Glutamatergic neuron (in vitro differentiated cells): ENCODE measurements at regions not wholly inside any gene's neighbourhood (a gene's known extent, or its start where the extent isn't known, plus 50 kb on each side); places are given as distances from the start of the nearest gene placed in this dataset.
"Not testable (repeated sequence)": the region's sequence is repeated elsewhere in the genome, so short reads cannot be mapped to it uniquely, and the experiment has no call there.

Source experiments
- DNase-seq: peaks from one replicate; pipeline ENCODE4 v3.0.0; 2022
- H3K27ac Mint-ChIP-seq: one replicate; pipeline ENCODE4 v1.8.0; 2020; ENCODE audit warnings: mild to moderate bottlenecking, mixed read lengths, inconsistent platforms; ENCODE audit not compliant: unreplicated experiment
- H3K27me3 Mint-ChIP-seq: one replicate; pipeline ENCODE4 v1.8.0; 2020; ENCODE audit warnings: mild to moderate bottlenecking, moderate library complexity, mixed read lengths, inconsistent platforms; ENCODE audit not compliant: unreplicated experiment
- H3K36me3 Mint-ChIP-seq: one replicate; pipeline ENCODE4 v1.8.0; 2020; ENCODE audit warnings: mild to moderate bottlenecking, mixed read lengths, inconsistent platforms; ENCODE audit not compliant: unreplicated experiment
- H3K4me1 Mint-ChIP-seq: one replicate; pipeline ENCODE4 v1.8.0; 2020; ENCODE audit warnings: mild to moderate bottlenecking, low read depth, mixed read lengths, inconsistent platforms; ENCODE audit not compliant: unreplicated experiment
- H3K4me3 Mint-ChIP-seq: one replicate; pipeline ENCODE4 v1.8.0; 2020; ENCODE audit warnings: mild to moderate bottlenecking, mixed read lengths, inconsistent platforms; ENCODE audit not compliant: unreplicated experiment
- H3K9me3 Mint-ChIP-seq: one replicate; pipeline ENCODE4 v1.8.0; 2020; ENCODE audit warnings: mild to moderate bottlenecking, moderate library complexity, mixed read lengths, inconsistent platforms; ENCODE audit not compliant: unreplicated experiment
- TF ChIP-seq, protein P1 (sequence below): fragments of 200-600 bp; sonication (generic); IDR thresholded peaks from one replicate; pipeline ENCODE4 v1.5.0; 2021; ENCODE audit not compliant: partially characterized antibody, unreplicated experiment

DNA sequence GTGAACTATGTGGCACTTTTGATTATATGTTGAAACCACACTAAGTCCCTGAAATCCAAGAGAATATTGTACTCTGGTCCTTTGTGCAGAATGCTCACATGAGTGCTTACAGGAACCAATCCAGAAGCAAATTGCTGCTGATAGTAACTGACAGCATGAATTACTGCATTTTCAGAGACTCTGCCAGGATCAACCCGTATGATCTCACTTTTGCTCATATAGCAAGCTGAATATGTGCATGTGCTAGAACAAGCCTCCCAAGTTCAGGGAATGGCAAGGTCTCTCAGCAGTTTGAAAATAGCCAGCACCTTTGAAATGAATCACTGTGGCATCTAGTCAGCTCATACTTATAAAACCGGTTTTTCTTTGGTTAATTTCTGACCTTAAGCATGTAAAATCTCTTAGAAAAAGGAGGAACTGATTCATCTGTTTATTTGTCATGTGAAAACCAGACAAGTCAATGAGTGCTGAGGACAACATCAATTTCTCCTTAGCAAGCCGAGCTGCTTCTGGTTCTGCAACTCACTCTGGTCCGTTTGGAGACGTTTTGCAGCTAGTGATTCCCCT is 215.7 kb upstream of the ELL2 start:
- Mint-ChIP-seq H3K27me3 (no peaks in the 10 kb centered on the region), H3K36me3 (no peaks in the 10 kb centered on the region), H3K4me3 (no peak overlapping the region), H3K9me3 (no peaks in the 10 kb centered on the region), H3K27ac (no peak overlapping the region), H3K4me1 (no peaks in the 10 kb centered on the region)
- no peak for DNase-seq
- TF ChIP-seq, protein P1, sequence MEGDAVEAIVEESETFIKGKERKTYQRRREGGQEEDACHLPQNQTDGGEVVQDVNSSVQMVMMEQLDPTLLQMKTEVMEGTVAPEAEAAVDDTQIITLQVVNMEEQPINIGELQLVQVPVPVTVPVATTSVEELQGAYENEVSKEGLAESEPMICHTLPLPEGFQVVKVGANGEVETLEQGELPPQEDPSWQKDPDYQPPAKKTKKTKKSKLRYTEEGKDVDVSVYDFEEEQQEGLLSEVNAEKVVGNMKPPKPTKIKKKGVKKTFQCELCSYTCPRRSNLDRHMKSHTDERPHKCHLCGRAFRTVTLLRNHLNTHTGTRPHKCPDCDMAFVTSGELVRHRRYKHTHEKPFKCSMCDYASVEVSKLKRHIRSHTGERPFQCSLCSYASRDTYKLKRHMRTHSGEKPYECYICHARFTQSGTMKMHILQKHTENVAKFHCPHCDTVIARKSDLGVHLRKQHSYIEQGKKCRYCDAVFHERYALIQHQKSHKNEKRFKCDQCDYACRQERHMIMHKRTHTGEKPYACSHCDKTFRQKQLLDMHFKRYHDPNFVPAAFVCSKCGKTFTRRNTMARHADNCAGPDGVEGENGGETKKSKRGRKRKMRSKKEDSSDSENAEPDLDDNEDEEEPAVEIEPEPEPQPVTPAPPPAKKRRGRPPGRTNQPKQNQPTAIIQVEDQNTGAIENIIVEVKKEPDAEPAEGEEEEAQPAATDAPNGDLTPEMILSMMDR: no peak

DNA sequence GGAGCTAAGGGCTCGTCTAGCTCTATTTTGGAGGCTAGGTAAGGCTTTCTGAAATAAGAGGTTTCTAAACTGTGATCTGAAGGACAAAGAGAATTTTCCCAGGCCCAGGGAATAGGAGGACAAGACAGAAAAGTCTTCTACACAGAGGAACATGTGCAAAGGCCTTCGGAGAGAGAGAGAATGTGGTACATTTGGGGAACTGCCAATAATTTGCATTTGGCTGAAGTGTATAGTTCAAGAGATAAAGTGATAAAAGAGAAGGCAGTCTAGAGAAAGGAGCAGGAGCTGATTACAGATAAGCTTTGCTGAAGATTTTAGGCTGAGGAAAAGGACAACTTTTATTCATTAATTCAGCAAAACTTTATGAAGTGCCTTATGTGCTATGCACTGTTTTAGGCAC is 214.4 kb upstream of the ELL2 start:
- Mint-ChIP-seq H3K27me3 (no peaks in the 10 kb centered on the region), H3K36me3 (no peaks in the 10 kb centered on the region), H3K27ac (no peak overlapping the region), H3K9me3 (no peaks in the 10 kb centered on the region), H3K4me1 (no peaks in the 10 kb centered on the region), H3K4me3 (no peak overlapping the region)
- DNase-seq: no peak
- TF ChIP-seq, protein P1: no peak

DNA sequence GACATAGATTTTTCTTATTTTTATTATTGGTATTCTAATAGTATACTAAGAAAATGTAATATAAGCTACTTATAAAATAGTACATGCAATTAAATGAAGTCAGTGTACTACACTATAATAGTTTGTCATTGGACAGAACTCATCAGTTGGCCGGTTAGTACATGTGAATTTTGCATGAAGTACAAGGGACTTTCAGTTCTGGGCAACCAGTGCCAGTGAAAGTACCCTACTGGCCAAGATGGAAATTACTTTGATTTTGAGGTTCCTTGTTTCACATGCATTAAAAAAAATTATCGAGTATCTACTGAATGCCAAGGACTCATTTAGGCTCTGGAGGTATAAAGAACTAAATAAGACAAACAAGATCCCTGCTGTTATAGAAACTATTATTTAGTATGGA is 213.4 kb upstream of the ELL2 start:
- TF ChIP-seq, protein P1: peak; percentile 68
- H3K27ac Mint-ChIP-seq: no peak overlapping the region
- H3K36me3 Mint-ChIP-seq: no peaks in the 10 kb centered on the region
- H3K4me3 Mint-ChIP-seq: no peak overlapping the region
- no peak for DNase-seq
- peaks cover 2% of the 10 kb centered on the region for H3K9me3 Mint-ChIP-seq
- H3K4me1 Mint-ChIP-seq: no peaks in the 10 kb centered on the region
- H3K27me3 Mint-ChIP-seq: no peaks in the 10 kb centered on the region

DNA sequence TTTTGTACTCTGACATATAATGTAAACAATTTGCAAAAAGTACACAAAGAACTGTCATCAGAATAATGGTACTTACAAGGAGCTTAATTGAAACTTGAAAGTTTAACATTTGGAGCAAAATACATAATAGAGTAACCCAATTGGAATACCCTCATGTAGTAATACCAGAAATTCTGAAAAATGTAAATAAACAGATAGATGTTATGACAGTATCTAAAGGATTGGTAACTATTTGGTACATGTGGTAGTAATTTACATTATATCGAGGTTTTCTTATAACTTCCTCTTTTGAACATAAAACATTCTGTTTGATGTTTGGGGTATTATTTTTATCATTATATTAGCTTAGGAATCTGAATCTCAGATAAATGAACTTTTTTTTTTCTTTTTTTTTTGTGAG is 211.7 kb upstream of the ELL2 start:
- TF ChIP-seq, protein P1: no peak
- no peak overlapping the region for H3K4me3 Mint-ChIP-seq
- no peaks in the 10 kb centered on the region for H3K36me3 Mint-ChIP-seq
- H3K27me3 Mint-ChIP-seq: no peaks in the 10 kb centered on the region
- no peak for DNase-seq
- peaks cover 2% of the 10 kb centered on the region for H3K9me3 Mint-ChIP-seq
- no peak overlapping the region for H3K27ac Mint-ChIP-seq
- H3K4me1 Mint-ChIP-seq: no peaks in the 10 kb centered on the region

DNA sequence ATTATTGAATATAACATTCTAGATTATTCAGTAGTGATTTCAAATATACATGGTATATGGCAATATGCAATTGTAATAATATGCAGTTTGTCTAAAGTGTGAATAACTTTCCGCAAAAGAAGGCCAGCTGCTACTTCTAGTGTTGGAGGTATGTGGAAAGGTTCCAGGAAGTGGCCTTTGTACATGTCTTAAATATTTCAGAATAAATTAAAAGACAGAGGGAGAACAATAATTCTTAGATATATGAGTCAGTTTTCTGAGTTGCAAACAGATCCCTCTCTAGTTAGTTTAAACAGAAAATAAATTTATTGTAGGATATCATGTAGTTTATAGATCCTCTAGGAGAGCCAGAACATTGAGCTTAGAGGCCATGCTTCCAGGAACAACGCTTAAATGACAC is 210.8 kb upstream of the ELL2 start:
- Mint-ChIP-seq H3K27ac (no peak overlapping the region), H3K4me3 (no peak overlapping the region), H3K4me1 (no peaks in the 10 kb centered on the region), H3K27me3 (no peaks in the 10 kb centered on the region), H3K9me3 (peaks cover 2% of the 10 kb centered on the region), H3K36me3 (no peaks in the 10 kb centered on the region)
- no peak for DNase-seq
- TF ChIP-seq, protein P1: no peak

DNA sequence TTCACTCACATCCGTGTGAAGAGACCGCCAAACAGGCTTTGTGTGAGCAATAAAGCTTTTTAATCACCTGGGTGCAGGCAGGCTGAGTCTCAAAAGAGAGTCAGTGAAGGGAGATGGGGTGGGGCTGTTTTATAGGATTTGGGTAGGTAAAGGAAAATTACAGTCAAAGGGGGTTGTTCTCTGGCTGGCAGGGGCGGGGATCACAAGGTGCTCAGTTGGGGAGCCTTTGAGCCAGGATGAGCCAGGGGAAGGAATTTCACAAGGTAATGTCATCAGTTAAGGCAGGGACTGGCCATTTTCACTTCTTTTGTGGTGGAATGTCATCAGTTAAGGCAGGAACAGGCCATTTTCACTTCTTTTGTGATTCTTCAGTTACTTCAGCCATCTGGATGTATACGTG is 210.3 kb upstream of the ELL2 start:
- not testable (repeated sequence) for H3K27ac Mint-ChIP-seq, H3K9me3 Mint-ChIP-seq, H3K4me1 Mint-ChIP-seq, H3K27me3 Mint-ChIP-seq, H3K36me3 Mint-ChIP-seq, H3K4me3 Mint-ChIP-seq, DNase-seq

DNA sequence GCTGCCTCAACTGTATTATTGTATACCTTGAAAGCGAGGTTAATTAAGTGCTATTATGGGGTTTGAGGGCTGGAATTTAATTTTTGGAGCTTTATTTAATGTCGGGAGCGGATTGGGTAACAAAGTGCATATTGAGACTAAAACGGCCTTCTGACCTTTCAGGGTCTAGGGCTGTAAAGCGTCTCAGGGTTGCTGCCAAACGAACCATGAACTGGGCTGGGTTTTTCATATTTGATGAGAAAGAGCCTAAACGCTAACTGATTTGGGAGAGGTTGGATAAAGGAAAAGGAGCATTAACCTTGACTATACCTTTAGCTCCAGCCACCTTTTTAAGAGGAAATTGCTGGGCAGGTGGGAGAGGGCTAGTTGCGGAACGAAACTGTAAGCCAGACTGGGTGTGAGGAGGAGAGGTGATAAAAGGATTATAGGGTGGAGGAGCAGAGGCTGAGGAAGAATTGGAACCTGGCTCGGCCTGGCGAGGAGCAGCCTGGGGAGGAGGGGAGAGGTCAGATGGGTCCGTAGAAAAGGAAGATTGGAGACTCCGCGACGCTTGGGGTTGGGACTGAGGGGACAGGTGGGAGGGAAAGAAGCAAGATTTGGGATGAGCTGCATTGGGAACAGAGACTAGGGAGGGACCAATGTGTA is 209.0 kb upstream of the ELL2 start:
- not testable (repeated sequence) for DNase-seq, H3K36me3 Mint-ChIP-seq, H3K4me1 Mint-ChIP-seq, H3K27ac Mint-ChIP-seq, H3K27me3 Mint-ChIP-seq, H3K9me3 Mint-ChIP-seq, H3K4me3 Mint-ChIP-seq

DNA sequence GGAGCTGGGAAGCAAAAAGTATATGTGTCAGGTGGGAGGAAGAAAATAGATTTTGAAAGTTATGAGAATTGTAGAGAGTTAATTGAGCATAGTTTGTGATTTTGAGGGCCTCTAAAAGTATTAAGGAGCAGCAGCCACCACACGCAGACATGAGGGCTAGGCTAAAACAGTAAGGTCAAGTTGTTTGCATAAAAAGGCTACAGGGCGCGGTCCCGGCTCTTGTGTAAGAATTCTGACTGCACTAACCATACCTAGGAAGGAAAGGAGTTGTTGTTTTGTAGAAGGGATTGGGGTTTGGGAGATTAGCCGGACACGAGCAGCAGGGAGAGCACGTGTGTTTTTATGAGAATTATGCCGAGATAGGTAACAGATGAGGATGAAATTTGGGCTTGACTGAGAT is 207.2 kb upstream of the ELL2 start:
- not testable (repeated sequence) for H3K4me1 Mint-ChIP-seq, H3K27me3 Mint-ChIP-seq, H3K27ac Mint-ChIP-seq, H3K9me3 Mint-ChIP-seq, H3K4me3 Mint-ChIP-seq, H3K36me3 Mint-ChIP-seq, DNase-seq
